Activated naive CD4-positive, alpha-beta T cell treated with anti-CD3 and anti-CD28 coated beads, Interleukin-2, amount 50 U/mL, for 24 hours (primary cell): ENCODE measurements at regions not wholly inside any gene's neighbourhood (a gene's known extent, or its start where the extent isn't known, plus 50 kb on each side); places are given as distances from the start of the nearest gene placed in this dataset.
"Not testable (repeated sequence)": the region's sequence is repeated elsewhere in the genome, so short reads cannot be mapped to it uniquely, and the experiment has no call there.

ENCODE experiments used
- H3K27ac Mint-ChIP-seq: one replicate; pipeline ENCODE4 v1.8.0; 2021; ENCODE audit warnings: mild to moderate bottlenecking, mixed read lengths
- H3K27me3 Mint-ChIP-seq: one replicate; pipeline ENCODE4 v1.8.0; 2021; ENCODE audit warnings: mixed read lengths
- H3K36me3 Mint-ChIP-seq: one replicate; pipeline ENCODE4 v1.8.0; 2021; ENCODE audit warnings: mixed read lengths
- H3K4me1 Mint-ChIP-seq: one replicate; pipeline ENCODE4 v1.8.0; 2021; ENCODE audit warnings: mixed read lengths
- H3K4me3 Mint-ChIP-seq: one replicate; pipeline ENCODE4 v1.8.0; 2021; ENCODE audit warnings: mild to moderate bottlenecking, mixed read lengths
- H3K9me3 Mint-ChIP-seq: one replicate; pipeline ENCODE4 v1.8.0; 2021; ENCODE audit warnings: mixed read lengths

DNA sequence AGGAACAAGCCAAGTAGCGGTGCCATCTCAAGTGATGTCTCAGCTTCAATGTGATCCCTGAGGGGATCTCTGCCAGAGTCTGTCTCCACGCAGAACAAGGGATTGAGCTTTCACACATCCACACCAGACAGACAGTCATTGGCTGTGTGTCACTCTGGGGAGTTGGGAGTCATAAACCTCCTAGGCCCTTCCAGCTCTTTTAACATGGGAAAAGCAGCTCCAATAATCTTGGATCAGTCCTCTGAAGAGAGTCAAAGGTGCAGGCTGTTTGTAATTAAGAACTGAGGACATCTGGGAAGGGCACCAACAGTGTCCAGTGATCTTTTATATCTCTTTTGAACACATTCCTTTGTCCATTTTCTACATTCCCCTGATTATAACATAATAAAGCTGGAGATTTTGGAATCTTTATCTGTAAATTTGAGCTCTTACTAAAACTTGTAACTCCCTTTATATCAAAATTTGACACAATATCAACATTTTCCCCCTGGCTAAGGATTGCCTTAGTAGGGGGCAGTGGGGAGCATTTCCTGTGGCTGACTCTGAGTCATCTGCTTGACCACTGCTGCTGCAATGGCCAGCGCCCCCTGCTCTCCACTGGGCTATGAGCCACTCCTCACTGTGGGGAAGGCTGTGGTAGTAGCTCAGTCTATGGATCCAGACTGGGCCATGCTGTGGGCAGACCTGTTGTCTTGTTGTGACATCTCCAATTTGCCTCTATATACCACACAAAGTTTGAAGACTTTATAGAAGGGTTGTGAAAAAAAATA, 284.4 kb downstream of the OSTF1 start:
- Mint-ChIP-seq H3K27ac (no peak overlapping the region), H3K9me3 (no peaks in the 10 kb centered on the region), H3K4me1 (no peaks in the 10 kb centered on the region), H3K4me3 (no peak overlapping the region), H3K36me3 (no peaks in the 10 kb centered on the region), H3K27me3 (no peaks in the 10 kb centered on the region)

DNA sequence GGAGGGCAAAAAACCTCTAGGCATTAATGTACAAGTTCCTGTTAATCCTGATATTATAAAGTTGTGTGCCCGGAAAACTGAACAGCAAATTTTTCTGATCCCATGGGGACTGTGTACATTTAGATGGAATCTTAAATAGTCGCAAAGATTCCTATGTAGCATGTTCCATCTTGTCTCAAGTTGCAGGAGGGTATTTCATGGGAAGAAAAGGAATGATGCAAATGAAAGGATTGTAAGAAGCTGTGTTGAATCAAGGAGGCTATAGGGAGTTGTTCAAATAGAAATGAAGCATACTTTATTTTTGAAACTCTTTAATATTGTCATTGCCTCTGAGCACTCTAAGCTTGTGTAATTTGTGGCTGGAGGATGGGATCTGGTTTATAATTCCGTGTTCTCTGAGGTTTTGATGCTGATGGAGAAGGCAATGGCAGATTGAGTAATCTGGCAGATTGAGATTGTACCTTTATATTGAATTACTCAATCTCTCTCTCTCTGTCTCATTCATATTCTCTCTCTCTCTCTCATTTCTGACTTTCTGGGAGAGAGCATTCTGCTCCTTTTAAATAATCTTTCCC, 288.5 kb downstream of the OSTF1 start:
- Mint-ChIP-seq H3K4me3 (no peak overlapping the region), H3K9me3 (no peaks in the 10 kb centered on the region), H3K27me3 (peaks cover 2% of the 10 kb centered on the region), H3K27ac (no peak overlapping the region), H3K4me1 (no peaks in the 10 kb centered on the region), H3K36me3 (peaks cover 2% of the 10 kb centered on the region)

DNA sequence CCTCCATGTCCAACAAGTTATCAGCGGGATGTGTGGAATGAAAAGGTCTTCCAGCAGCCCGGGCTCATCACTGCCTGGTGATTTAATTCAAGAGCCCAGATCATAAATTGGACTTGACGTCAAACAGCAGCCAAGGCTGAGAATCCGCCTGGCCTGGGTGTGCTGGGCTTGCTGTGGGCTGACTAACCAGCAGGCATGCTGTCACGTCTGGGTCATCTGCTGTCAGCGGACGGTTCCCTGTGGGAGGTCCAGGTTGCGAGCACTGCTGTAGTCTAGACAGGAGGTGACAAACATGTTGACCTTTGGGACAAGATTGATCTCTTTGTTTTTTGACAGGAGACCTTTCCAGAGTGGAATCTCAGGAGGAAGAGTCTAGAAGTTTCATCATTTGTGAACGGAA, 289.7 kb downstream of the OSTF1 start:
- Mint-ChIP-seq H3K4me1 (no peaks in the 10 kb centered on the region), H3K36me3 (peaks cover 2% of the 10 kb centered on the region), H3K27me3 (peaks cover 2% of the 10 kb centered on the region), H3K9me3 (no peaks in the 10 kb centered on the region), H3K4me3 (no peak overlapping the region), H3K27ac (no peak overlapping the region)

DNA sequence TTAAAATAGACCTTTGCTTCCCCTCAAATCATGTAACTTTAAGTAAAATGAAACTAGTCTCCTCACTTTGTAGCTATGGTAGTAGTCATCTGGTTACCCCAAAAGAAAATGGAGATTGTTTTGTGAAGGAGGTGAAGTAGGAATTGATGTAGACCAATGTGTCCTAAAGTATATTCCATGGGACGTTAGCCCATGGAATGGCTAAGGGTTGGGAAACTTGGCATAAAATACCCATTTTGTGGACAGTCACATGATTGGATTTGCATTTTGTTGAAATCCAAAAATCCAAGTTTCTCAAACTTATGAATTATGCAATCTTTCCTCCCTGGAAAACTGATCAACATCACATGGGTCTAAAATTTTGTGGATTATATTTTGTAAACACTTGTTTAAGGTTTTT, 290.6 kb downstream of the OSTF1 start:
- Mint-ChIP-seq H3K9me3 (no peaks in the 10 kb centered on the region), H3K4me3 (no peak overlapping the region), H3K4me1 (no peaks in the 10 kb centered on the region)

DNA sequence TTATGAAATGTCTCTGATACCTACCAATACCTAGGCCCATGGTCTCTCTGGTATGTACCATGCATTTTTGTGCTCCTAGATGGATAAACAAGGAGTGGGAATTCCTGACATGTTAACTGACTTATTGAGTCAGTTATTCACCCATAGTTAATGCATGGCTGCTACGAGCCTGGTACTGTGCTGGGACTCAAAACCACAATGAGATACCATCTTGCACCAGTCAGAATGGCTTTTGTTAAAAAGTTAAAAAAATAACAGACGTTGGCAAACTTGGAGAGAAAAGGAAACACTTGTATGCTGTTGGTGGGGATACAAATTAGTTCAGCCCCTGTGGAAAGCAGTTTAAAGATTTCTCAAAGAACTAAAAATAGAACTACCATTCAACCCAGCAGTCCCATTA, 293.8 kb downstream of the OSTF1 start:
- Mint-ChIP-seq H3K9me3 (peaks cover 24% of the 10 kb centered on the region), H3K27ac (no peak overlapping the region), H3K4me1 (no peaks in the 10 kb centered on the region), H3K36me3 (peaks cover 2% of the 10 kb centered on the region), H3K27me3 (peaks cover 2% of the 10 kb centered on the region), H3K4me3 (no peak overlapping the region)

More for the DNA sequence above, 290.6 kb downstream of the OSTF1 start:
- H3K27me3 Mint-ChIP-seq: peaks cover 2% of the 10 kb centered on the region
- peaks cover 2% of the 10 kb centered on the region for H3K36me3 Mint-ChIP-seq
- no peak overlapping the region for H3K27ac Mint-ChIP-seq

DNA sequence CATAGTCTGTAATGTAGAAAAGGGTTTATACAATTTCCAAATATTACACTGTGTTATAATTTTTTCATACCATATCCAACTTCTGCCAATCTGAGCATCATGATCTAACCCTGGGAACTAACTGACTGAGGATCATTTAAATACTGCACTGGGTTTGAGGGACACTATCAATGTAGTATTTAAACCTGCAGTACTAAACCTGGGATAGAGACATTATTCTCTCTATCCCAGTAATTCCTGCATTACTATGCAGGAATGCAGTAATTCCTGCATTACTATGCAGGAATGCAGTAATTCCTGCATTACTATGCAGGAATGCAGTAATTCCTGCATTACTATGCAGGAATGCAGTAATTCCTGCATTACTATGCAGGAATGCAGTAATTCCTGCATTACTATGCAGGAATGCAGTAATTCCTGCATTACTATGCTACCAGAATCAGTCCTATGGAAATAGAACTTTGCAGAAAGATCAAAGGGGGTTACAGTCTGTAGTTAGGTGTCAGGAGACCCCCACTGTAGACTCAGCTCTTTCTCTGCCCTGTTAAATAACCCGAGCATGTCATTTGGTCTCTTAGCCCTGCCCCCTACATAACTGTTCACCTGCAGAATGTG, 295.2 kb downstream of the OSTF1 start:
- H3K36me3 Mint-ChIP-seq, H3K4me3 Mint-ChIP-seq, H3K27me3 Mint-ChIP-seq, H3K4me1 Mint-ChIP-seq, H3K27ac Mint-ChIP-seq: not testable (repeated sequence)
- H3K9me3 Mint-ChIP-seq: peaks cover 25% of the 10 kb centered on the region

DNA sequence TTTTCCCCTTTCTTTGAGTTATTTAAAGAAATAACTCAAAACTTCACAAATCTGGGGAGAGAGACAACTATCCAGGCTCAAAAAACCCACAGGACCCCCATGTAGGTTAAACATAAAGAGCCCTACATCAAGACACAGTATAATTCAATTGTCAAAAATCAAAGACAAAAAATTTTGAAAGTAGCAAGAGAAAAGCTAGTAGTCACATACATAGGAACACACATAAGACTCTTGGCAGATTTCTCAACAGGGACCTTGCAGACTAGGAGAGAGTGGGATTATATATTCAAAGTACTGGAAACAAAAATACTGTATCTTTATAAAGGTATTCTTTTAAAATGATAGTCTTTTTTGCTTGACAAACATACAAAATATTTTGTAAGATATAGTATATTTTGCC, 296.9 kb downstream of the OSTF1 start:
- H3K4me1 Mint-ChIP-seq: no peaks in the 10 kb centered on the region
- H3K27ac Mint-ChIP-seq: no peak overlapping the region
- no peaks in the 10 kb centered on the region for H3K36me3 Mint-ChIP-seq
- no peaks in the 10 kb centered on the region for H3K27me3 Mint-ChIP-seq
- peaks cover 25% of the 10 kb centered on the region for H3K9me3 Mint-ChIP-seq
- no peak overlapping the region for H3K4me3 Mint-ChIP-seq

DNA sequence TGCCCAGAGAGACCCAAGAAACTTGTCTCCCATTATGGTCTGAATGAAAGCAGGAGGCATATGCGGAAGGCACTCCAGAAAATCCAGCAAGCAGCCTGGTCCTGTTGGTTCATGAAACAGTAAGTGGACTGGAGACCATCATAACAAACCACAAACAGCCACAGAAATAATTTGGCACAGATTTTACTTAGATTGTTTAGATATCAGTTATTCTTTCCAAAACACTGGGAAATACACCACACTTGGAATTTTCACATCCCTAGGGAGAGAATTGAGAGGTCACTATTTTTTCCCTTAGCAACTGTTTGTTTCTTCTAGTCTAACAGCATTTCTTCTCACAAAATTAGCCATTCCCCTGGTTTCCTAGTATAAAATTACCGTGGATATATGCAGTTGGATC, 300.8 kb downstream of the OSTF1 start:
- H3K4me3 Mint-ChIP-seq: no peak overlapping the region
- H3K4me1 Mint-ChIP-seq: no peaks in the 10 kb centered on the region
- H3K9me3 Mint-ChIP-seq: peaks cover 24% of the 10 kb centered on the region
- H3K27me3 Mint-ChIP-seq: no peaks in the 10 kb centered on the region
- H3K27ac Mint-ChIP-seq: no peak overlapping the region
- no peaks in the 10 kb centered on the region for H3K36me3 Mint-ChIP-seq

DNA sequence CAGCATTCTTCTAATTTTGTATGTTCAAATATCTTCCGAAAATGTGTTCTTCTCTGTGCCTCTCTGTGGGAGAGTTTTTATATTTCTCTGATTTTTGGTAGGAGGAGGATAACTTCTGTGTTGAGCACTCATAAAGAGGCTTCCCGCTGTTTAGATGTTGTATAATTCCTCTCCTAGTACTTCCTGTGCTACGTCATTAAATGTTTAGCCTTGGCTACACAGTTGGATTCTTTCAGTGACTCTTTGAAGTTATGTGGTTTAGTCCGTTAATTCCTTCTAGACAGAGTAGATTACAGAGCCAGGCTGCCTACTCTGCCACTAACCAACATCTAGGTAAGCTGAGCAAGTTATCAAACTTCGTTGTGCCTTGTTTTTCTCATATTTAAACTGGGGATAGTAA, 302.6 kb downstream of the OSTF1 start:
- Mint-ChIP-seq H3K4me3 (no peak overlapping the region), H3K27ac (no peak overlapping the region), H3K9me3 (peaks cover 11% of the 10 kb centered on the region), H3K36me3 (no peaks in the 10 kb centered on the region), H3K4me1 (no peaks in the 10 kb centered on the region), H3K27me3 (no peaks in the 10 kb centered on the region)

DNA sequence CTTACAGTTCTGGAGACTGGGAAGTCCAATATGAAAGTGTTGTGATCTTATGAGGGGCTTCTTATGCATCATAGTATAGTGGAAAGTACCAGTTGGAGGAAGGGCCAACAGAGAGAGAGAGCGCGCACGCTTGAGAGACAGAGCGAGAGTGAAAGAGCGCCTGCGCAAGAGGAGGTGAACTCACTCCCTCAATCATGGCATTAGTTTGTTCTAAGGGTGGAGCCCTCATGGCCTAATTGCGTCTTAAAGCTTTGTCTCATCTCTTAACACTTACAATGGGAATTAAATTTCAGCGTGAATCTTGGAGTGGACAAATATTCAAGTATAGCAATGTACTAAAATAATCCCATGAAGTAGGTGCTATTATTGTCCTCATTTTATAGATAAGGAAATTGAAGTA, 303.2 kb downstream of the OSTF1 start:
- Mint-ChIP-seq H3K27me3 (no peaks in the 10 kb centered on the region), H3K9me3 (peaks cover 8% of the 10 kb centered on the region), H3K4me1 (no peaks in the 10 kb centered on the region), H3K36me3 (no peaks in the 10 kb centered on the region), H3K27ac (no peak overlapping the region), H3K4me3 (no peak overlapping the region)

DNA sequence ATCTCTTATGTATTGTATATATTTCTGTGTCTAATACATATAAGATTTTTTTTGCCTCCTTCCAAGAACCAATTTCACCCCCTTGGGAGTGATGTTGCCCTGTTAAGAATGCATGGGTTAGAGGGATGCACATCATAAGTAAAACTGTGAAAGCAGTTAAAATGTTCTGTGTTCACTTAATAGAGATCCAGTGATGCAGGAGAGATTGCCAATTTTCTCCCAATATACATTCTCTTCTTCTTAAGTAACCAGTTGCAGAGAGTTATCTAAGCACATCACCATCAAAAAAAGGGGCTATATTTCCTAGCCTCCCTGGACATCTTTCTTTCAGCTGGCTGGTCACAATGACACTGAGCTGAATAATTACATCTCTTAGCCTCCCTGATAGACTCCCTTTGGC, 307.0 kb downstream of the OSTF1 start:
- H3K27me3 Mint-ChIP-seq: peaks cover 2% of the 10 kb centered on the region
- H3K4me1 Mint-ChIP-seq: no peaks in the 10 kb centered on the region
- no peak overlapping the region for H3K27ac Mint-ChIP-seq
- H3K9me3 Mint-ChIP-seq: peaks cover 5% of the 10 kb centered on the region
- H3K4me3 Mint-ChIP-seq: no peak overlapping the region
- H3K36me3 Mint-ChIP-seq: no peaks in the 10 kb centered on the region

DNA sequence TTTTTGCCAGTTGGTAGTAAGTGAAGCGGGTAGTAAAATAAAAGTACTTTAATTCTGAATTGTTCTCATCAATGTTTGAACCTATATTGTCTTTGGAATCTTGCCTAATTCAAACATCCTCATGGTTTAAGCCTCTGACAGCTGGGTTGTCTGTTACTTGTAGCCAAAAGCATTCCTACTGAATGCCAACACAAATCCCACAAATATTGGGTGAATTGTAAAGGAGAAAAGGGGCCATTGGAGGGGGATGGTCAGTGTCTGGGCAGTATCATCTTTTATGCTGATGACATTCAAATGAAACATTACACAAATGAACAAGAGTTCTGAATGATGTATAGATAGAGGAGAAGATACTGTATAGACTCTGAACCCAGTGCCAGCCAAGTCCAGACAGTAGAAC, 309.5 kb downstream of the OSTF1 start:
- H3K4me1 Mint-ChIP-seq: no peaks in the 10 kb centered on the region
- no peak overlapping the region for H3K27ac Mint-ChIP-seq
- peaks cover 2% of the 10 kb centered on the region for H3K27me3 Mint-ChIP-seq
- H3K9me3 Mint-ChIP-seq: peaks cover 5% of the 10 kb centered on the region
- no peaks in the 10 kb centered on the region for H3K36me3 Mint-ChIP-seq
- H3K4me3 Mint-ChIP-seq: no peak overlapping the region

DNA sequence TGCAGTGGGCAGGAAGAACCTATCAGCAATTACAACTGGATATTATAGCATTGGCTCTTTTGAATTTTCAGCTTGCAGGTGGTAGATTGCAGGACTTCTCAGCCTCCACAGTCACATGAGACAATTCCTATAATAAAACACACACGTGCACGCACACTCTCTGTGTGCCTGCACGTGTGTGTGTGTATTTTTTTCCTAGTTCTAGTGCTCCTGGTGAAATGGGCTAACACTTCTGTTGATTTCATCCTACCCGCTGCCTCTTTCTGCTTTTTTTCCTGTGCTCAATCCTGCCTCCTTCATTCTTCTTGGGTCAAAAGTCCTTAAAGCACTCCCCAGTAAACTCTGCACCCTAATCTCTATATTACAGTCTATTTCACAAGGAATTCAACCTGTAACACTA, 320.1 kb downstream of the OSTF1 start:
- H3K9me3 Mint-ChIP-seq: no peaks in the 10 kb centered on the region
- H3K36me3 Mint-ChIP-seq: no peaks in the 10 kb centered on the region
- H3K27me3 Mint-ChIP-seq: peaks cover 8% of the 10 kb centered on the region
- no peak overlapping the region for H3K27ac Mint-ChIP-seq
- H3K4me1 Mint-ChIP-seq: no peaks in the 10 kb centered on the region
- H3K4me3 Mint-ChIP-seq: no peak overlapping the region

DNA sequence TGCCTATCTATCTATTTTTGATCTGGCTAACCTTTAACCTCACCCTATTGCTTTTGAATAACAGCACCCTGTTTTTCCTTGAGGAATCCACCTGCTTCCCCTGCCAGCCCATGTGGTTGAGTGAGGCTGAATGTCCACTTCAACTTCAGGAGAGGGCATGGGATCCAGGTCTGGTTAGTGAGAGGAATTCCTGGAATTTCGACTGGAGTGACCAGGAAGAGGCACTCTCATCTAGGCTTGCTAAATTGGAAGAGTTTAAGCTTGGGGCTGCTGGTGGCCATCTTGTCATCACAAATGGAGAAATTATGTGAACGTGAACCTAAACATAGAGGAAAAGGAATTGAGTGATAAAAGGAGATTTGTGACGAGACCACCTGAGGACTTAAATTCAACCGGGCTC, 322.1 kb downstream of the OSTF1 start:
- no peaks in the 10 kb centered on the region for H3K36me3 Mint-ChIP-seq
- H3K4me3 Mint-ChIP-seq: no peak overlapping the region
- H3K27me3 Mint-ChIP-seq: peaks cover 5% of the 10 kb centered on the region
- H3K4me1 Mint-ChIP-seq: no peaks in the 10 kb centered on the region
- H3K27ac Mint-ChIP-seq: no peak overlapping the region
- no peaks in the 10 kb centered on the region for H3K9me3 Mint-ChIP-seq

DNA sequence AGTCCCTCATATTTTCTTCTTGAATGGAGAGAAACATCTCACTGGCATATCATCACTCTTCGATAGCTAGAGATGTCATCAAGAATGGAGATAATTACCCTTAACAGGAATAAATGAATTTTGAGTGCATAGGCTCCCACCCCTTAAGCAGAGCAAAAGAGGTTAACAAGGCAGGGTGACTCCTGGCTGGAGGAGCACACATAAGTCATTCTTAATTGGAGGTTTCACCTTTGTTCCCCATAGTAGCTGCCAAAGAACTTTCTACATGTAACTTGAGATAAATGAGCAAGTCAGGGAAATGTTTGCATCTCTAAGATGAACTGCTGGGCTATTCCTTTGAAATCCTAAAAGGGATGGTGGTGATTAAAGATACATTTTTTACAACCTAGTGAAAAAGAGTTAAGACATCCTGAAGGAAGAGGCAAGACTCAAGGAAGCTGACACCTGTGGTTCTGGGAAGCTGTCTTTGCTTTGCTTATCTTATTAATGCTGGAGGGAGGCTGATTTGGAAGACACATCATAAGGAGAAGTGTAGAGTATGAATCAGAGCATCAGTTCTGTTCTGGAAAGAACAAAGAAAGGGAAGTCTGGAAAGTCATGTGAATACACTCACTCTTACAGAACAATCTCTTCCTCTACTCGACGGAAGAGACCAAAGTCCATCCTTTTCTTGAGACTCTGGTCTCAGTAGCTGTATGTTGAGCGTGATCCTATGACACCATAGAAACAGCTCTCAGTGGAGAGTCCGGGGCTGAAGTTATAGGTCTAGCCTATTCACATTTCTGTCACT, 326.3 kb downstream of the OSTF1 start:
- Mint-ChIP-seq H3K27me3 (peaks cover 4% of the 10 kb centered on the region), H3K4me3 (no peak overlapping the region), H3K36me3 (no peaks in the 10 kb centered on the region), H3K27ac (no peak overlapping the region), H3K4me1 (no peaks in the 10 kb centered on the region), H3K9me3 (no peaks in the 10 kb centered on the region)

DNA sequence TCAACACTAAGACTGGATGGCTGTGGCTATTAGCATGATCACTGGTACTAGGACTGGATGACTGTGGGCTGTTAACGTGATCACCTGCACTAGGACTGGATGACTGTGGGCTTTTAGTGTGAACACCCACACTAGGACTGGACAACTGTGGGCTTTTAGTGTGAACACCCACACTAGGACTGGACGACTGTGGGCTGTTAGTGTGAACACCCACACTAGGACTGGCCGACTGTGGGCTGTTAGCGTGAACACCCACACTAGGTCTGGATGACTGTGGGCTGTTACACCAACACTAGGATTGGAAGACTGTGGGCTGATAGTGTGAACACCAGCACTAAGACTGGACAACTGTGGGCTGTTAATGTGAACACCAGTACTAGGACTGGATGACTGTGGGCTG, 329.2 kb downstream of the OSTF1 start:
- Mint-ChIP-seq H3K4me3 (no peak overlapping the region), H3K27me3 (peaks cover 2% of the 10 kb centered on the region), H3K27ac (no peak overlapping the region), H3K4me1 (no peaks in the 10 kb centered on the region), H3K36me3 (no peaks in the 10 kb centered on the region), H3K9me3 (no peaks in the 10 kb centered on the region)
